ENCODE measurements at regions not wholly inside any gene's neighbourhood (a gene's known extent, or its start where the extent isn't known, plus 50 kb on each side); places are given as distances from the start of the nearest gene placed in this dataset.
A peak's percentile ranks its signal among the peaks of the same experiment; 100 is the strongest.

GRCh38 chr22:27210111-27210730, 552.8 kb downstream of the MIAT start:
- no peak for DNase-seq (ENCODE audit: low read depth in 4 of 6, low spot score in 6 of 6)
- Histone ChIP-seq H3K27ac (ENCODE audit: low read depth, low read length) (no peak overlapping the region), H3K27me3 (ENCODE audit: control insufficient read depth, insufficient read depth, low read length) (peaks cover 11% of the 10 kb centered on the region), H3K9me3 (ENCODE audit: control insufficient read depth, insufficient read depth, low read length) (no peaks in the 10 kb centered on the region), H3K4me1 (ENCODE audit: control insufficient read depth, insufficient read depth, low read length) (peaks cover 11% of the 10 kb centered on the region), H3K36me3 (ENCODE audit: control insufficient read depth, insufficient read depth, low read length) (no peaks in the 10 kb centered on the region), H3K4me3 (ENCODE audit: low read depth, low read length) (no peak overlapping the region)
- WGBS (ENCODE audit: insufficient coverage): 59% methylated on average over 7 of the region's 10 CpGs

- whole genome bisulfite sequencing (ENCODE audit: insufficient coverage): no CpG with 5 or more reads among the region's 4 CpGs
- Histone ChIP-seq H3K36me3 (ENCODE audit: control insufficient read depth, insufficient read depth, low read length) (no peaks in the 10 kb centered on the region), H3K4me3 (ENCODE audit: low read depth, low read length) (no peak overlapping the region), H3K9me3 (ENCODE audit: control insufficient read depth, insufficient read depth, low read length) (no peaks in the 10 kb centered on the region), H3K27ac (ENCODE audit: low read depth, low read length) (peak overlapping the region; percentile 17), H3K27me3 (ENCODE audit: control insufficient read depth, insufficient read depth, low read length) (peaks cover 7% of the 10 kb centered on the region), H3K4me1 (ENCODE audit: control insufficient read depth, insufficient read depth, low read length) (peaks cover 11% of the 10 kb centered on the region)
- DNase-seq (ENCODE audit: low read depth in 4 of 6, low spot score in 6 of 6): no peak
Observed at GRCh38 chr22:27212102-27212501, 554.7 kb downstream of the MIAT start.

GRCh38 chr22:27212617-27213177, 555.3 kb downstream of the MIAT start:
- H3K27ac ChIP-seq (ENCODE audit: low read depth, low read length): peak overlapping the region; percentile 17
- WGBS (ENCODE audit: insufficient coverage): 29% methylated on average over 9 of the region's 14 CpGs

GRCh38 chr22:27213294-27213693, 555.9 kb downstream of the MIAT start:
- Histone ChIP-seq H3K27me3 (ENCODE audit: control insufficient read depth, insufficient read depth, low read length) (peaks cover 7% of the 10 kb centered on the region), H3K27ac (ENCODE audit: low read depth, low read length) (peak overlapping the region; percentile 69), H3K4me3 (ENCODE audit: low read depth, low read length) (no peak overlapping the region), H3K9me3 (ENCODE audit: control insufficient read depth, insufficient read depth, low read length) (no peaks in the 10 kb centered on the region), H3K36me3 (ENCODE audit: control insufficient read depth, insufficient read depth, low read length) (no peaks in the 10 kb centered on the region), H3K4me1 (ENCODE audit: control insufficient read depth, insufficient read depth, low read length) (peaks cover 11% of the 10 kb centered on the region)
- 81% methylated on average over 4 of the region's 4 CpGs for WGBS (ENCODE audit: insufficient coverage)
- DNase-seq (ENCODE audit: low read depth in 4 of 6, low spot score in 6 of 6): no peak

More at GRCh38 chr22:27212617-27213177, 555.3 kb downstream of the MIAT start:
- peaks cover 11% of the 10 kb centered on the region for H3K4me1 ChIP-seq (ENCODE audit: control insufficient read depth, insufficient read depth, low read length)
- DNase-seq (ENCODE audit: low read depth in 4 of 6, low spot score in 6 of 6): peak in 2 of 6 donors; percentile 77 to 85
- no peak overlapping the region for H3K4me3 ChIP-seq (ENCODE audit: low read depth, low read length)
- no peaks in the 10 kb centered on the region for H3K36me3 ChIP-seq (ENCODE audit: control insufficient read depth, insufficient read depth, low read length)
- no peaks in the 10 kb centered on the region for H3K9me3 ChIP-seq (ENCODE audit: control insufficient read depth, insufficient read depth, low read length)
- peaks cover 7% of the 10 kb centered on the region for H3K27me3 ChIP-seq (ENCODE audit: control insufficient read depth, insufficient read depth, low read length)

GRCh38 chr22:27213766-27214581, 556.6 kb downstream of the MIAT start:
- Histone ChIP-seq H3K27me3 (ENCODE audit: control insufficient read depth, insufficient read depth, low read length) (peaks cover 7% of the 10 kb centered on the region), H3K9me3 (ENCODE audit: control insufficient read depth, insufficient read depth, low read length) (no peaks in the 10 kb centered on the region), H3K36me3 (ENCODE audit: control insufficient read depth, insufficient read depth, low read length) (no peaks in the 10 kb centered on the region), H3K4me3 (ENCODE audit: low read depth, low read length) (no peak overlapping the region), H3K27ac (ENCODE audit: low read depth, low read length) (peak overlapping the region; percentile 69), H3K4me1 (ENCODE audit: control insufficient read depth, insufficient read depth, low read length) (peaks cover 11% of the 10 kb centered on the region)
- peak in 1 of 6 donors; percentile 80 for DNase-seq (ENCODE audit: low read depth in 4 of 6, low spot score in 6 of 6)
- WGBS (ENCODE audit: insufficient coverage): 90% methylated on average over 12 of the region's 17 CpGs

- H3K36me3 ChIP-seq (ENCODE audit: control insufficient read depth, insufficient read depth, low read length): no peaks in the 10 kb centered on the region
Observed at GRCh38 chr22:27214691-27215090, 557.3 kb downstream of the MIAT start.

GRCh38 chr22:27215871-27216270, 558.5 kb downstream of the MIAT start:
- DNase-seq (ENCODE audit: low read depth in 4 of 6, low spot score in 6 of 6): peak in 1 of 6 donors; percentile 51
- H3K4me1 ChIP-seq (ENCODE audit: control insufficient read depth, insufficient read depth, low read length): peaks cover 3% of the 10 kb centered on the region
- H3K27me3 ChIP-seq (ENCODE audit: control insufficient read depth, insufficient read depth, low read length): no peaks in the 10 kb centered on the region
- no peak overlapping the region for H3K27ac ChIP-seq (ENCODE audit: low read depth, low read length)
- H3K9me3 ChIP-seq (ENCODE audit: control insufficient read depth, insufficient read depth, low read length): no peaks in the 10 kb centered on the region
- no peaks in the 10 kb centered on the region for H3K36me3 ChIP-seq (ENCODE audit: control insufficient read depth, insufficient read depth, low read length)
- WGBS (ENCODE audit: insufficient coverage): 66% methylated on average over 4 of the region's 5 CpGs
- no peak overlapping the region for H3K4me3 ChIP-seq (ENCODE audit: low read depth, low read length)

More at GRCh38 chr22:27214691-27215090, 557.3 kb downstream of the MIAT start:
- Histone ChIP-seq H3K27me3 (ENCODE audit: control insufficient read depth, insufficient read depth, low read length) (peaks cover 7% of the 10 kb centered on the region), H3K4me3 (ENCODE audit: low read depth, low read length) (no peak overlapping the region), H3K4me1 (ENCODE audit: control insufficient read depth, insufficient read depth, low read length) (peaks cover 11% of the 10 kb centered on the region), H3K27ac (ENCODE audit: low read depth, low read length) (peak overlapping the region; percentile 69), H3K9me3 (ENCODE audit: control insufficient read depth, insufficient read depth, low read length) (no peaks in the 10 kb centered on the region)
- no peak for DNase-seq (ENCODE audit: low read depth in 4 of 6, low spot score in 6 of 6)
- 81% methylated on average over 5 of the region's 6 CpGs for WGBS (ENCODE audit: insufficient coverage)

GRCh38 chr22:27216444-27216843, 559.1 kb downstream of the MIAT start:
- Histone ChIP-seq H3K4me1 (ENCODE audit: control insufficient read depth, insufficient read depth, low read length) (peaks cover 3% of the 10 kb centered on the region), H3K27ac (ENCODE audit: low read depth, low read length) (no peak overlapping the region), H3K9me3 (ENCODE audit: control insufficient read depth, insufficient read depth, low read length) (no peaks in the 10 kb centered on the region), H3K27me3 (ENCODE audit: control insufficient read depth, insufficient read depth, low read length) (no peaks in the 10 kb centered on the region), H3K4me3 (ENCODE audit: low read depth, low read length) (no peak overlapping the region), H3K36me3 (ENCODE audit: control insufficient read depth, insufficient read depth, low read length) (no peaks in the 10 kb centered on the region)
- no peak for DNase-seq (ENCODE audit: low read depth in 4 of 6, low spot score in 6 of 6)
- 93% methylated on average over 1 of the region's 1 CpG for WGBS (ENCODE audit: insufficient coverage)

- WGBS (ENCODE audit: insufficient coverage): 83% methylated on average over 1 of the region's 3 CpGs
- H3K27me3 ChIP-seq (ENCODE audit: control insufficient read depth, insufficient read depth, low read length): no peaks in the 10 kb centered on the region
- peak in 1 of 6 donors; percentile 43 for DNase-seq (ENCODE audit: low read depth in 4 of 6, low spot score in 6 of 6)
Observed at GRCh38 chr22:27217154-27217553, 559.8 kb downstream of the MIAT start.

More at GRCh38 chr22:27217154-27217553, 559.8 kb downstream of the MIAT start:
- no peaks in the 10 kb centered on the region for H3K9me3 ChIP-seq (ENCODE audit: control insufficient read depth, insufficient read depth, low read length)
- no peaks in the 10 kb centered on the region for H3K36me3 ChIP-seq (ENCODE audit: control insufficient read depth, insufficient read depth, low read length)
- H3K27ac ChIP-seq (ENCODE audit: low read depth, low read length): no peak overlapping the region
- no peak overlapping the region for H3K4me3 ChIP-seq (ENCODE audit: low read depth, low read length)
- peaks cover 3% of the 10 kb centered on the region for H3K4me1 ChIP-seq (ENCODE audit: control insufficient read depth, insufficient read depth, low read length)

All from spinal cord (tissue), 9 donors.